NCI-H2107 treated with DMSO at 0.1 percent for 48 hours (cell line): ENCODE measurements at regions not wholly inside any gene's neighbourhood (a gene's known extent, or its start where the extent isn't known, plus 50 kb on each side); places are given as distances from the start of the nearest gene placed in this dataset.
"Not testable (repeated sequence)": the region's sequence is repeated elsewhere in the genome, so short reads cannot be mapped to it uniquely, and the experiment has no call there.

Source experiments
- DNase-seq: peaks from one replicate; lab custom pipeline; 2025; ENCODE audit not compliant: unreplicated experiment; lab: John Stamatoyannopoulos, UW

- DNase-seq = no peak
Measured at GRCh38 chr11:121358760-121359159, 66.2 kb downstream of the SC5D start.

GRCh38 chr11:121359591-121359990 lies 67.0 kb downstream of the SC5D start:
- DNase-seq = no peak

- DNase-seq = not testable (repeated sequence)
Measured at GRCh38 chr11:121362955-121363354, 70.4 kb downstream of the SC5D start.

GRCh38 chr11:121365304-121365703 lies 72.7 kb downstream of the SC5D start:
- no peak for DNase-seq

GRCh38 chr11:121366038-121366437 lies 73.5 kb downstream of the SC5D start:
- DNase-seq = no peak

- DNase-seq = peak; percentile 65
Measured at GRCh38 chr11:121367001-121367843, 74.7 kb downstream of the SC5D start.

- DNase-seq = no peak
Measured at GRCh38 chr11:121367844-121368225, 75.3 kb downstream of the SC5D start.

- DNase-seq = peak; percentile 59
Measured at GRCh38 chr11:121368364-121369240, 76.0 kb downstream of the SC5D start.

- DNase-seq = no peak
Measured at GRCh38 chr11:121369366-121369765, 76.8 kb downstream of the SC5D start.

GRCh38 chr11:121372028-121372427 lies 79.5 kb downstream of the SC5D start:
- DNase-seq = peak; percentile 69

- no peak for DNase-seq
Measured at GRCh38 chr11:121372671-121373429, 79.3 kb upstream of the SORL1 start.

GRCh38 chr11:121374286-121374985 lies 77.7 kb upstream of the SORL1 start:
- DNase-seq = no peak

- no peak for DNase-seq
Measured at GRCh38 chr11:121376130-121376529, 76.0 kb upstream of the SORL1 start.

GRCh38 chr11:121379145-121379810 lies 72.8 kb upstream of the SORL1 start:
- DNase-seq = not testable (repeated sequence)

- DNase-seq = no peak
Measured at GRCh38 chr11:121383716-121384115, 68.4 kb upstream of the SORL1 start.

- DNase-seq = no peak
Measured at GRCh38 chr11:121385688-121386087, 66.4 kb upstream of the SORL1 start.
